ENCODE measurements at regions not wholly inside any gene's neighbourhood (a gene's known extent, or its start where the extent isn't known, plus 50 kb on each side); places are given as distances from the start of the nearest gene placed in this dataset.

GRCh38 chr11:29279716-29280115 lies 737.1 kb downstream of the KCNA4 start:
- no peak for TF ChIP-seq CTCF (IDR thresholded peaks at IDR 0.05)
- TF ChIP-seq POLR2A (IDR thresholded peaks at IDR 0.05), result no peak

Data from breast epithelium (tissue), 3 donors.